Heart left ventricle (tissue), 16 donors: ENCODE measurements at regions not wholly inside any gene's neighbourhood (a gene's known extent, or its start where the extent isn't known, plus 50 kb on each side); places are given as distances from the start of the nearest gene placed in this dataset.
"Not testable (repeated sequence)": the region's sequence is repeated elsewhere in the genome, so short reads cannot be mapped to it uniquely, and the experiment has no call there.

Experiments used
- ATAC-seq, 4 donors: fragments of 200-7000 bp; cut with Tn5 transposase; one replicate each; pipeline ENCODE4 v1.9.1; 2020 to 2022; ENCODE audit warnings: moderate library complexity in 4 of 4, mild to moderate bottlenecking in 3 of 4, moderate number of reproducible peaks in 1 of 4
- DNase-seq, 5 donors: peaks; one replicate each; pipeline ENCODE4 v3.0.0-alpha.2; 2020
- H3K27ac ChIP-seq, 12 donors: fragments of 200-600 bp; sonication (generic) in 4 of 12; one replicate each; pipeline versions ENCODE4 v1.5.0 to v1.8.0; 2016 to 2022; ENCODE audit warnings: mild to moderate bottlenecking in 2 of 12
- H3K27me3 ChIP-seq, 9 donors: fragments of 200-600 bp; sonication (generic) in 2 of 9; one replicate each; pipeline versions ENCODE4 v1.5.1 to v1.8.0; 2016 to 2022; ENCODE audit warnings: mild to moderate bottlenecking in 3 of 9
- H3K36me3 ChIP-seq, 9 donors: fragments of 200-600 bp; sonication (generic) in 2 of 9; one replicate each; pipeline versions ENCODE4 v1.5.0 to v1.8.0; 2018 to 2022; ENCODE audit warnings: mild to moderate bottlenecking in 2 of 9
- H3K4me1 ChIP-seq, 12 donors: fragments of 200-600 bp; sonication (generic) in 4 of 12; one replicate each; pipeline versions ENCODE4 v1.5.0 to v1.8.0; 2016 to 2022; ENCODE audit warnings: mild to moderate bottlenecking in 3 of 12
- H3K4me3 ChIP-seq, 12 donors: fragments of 200-600 bp; sonication (generic) in 4 of 12; one replicate each; pipeline versions ENCODE4 v1.5.0 to v1.8.0; 2017 to 2022; ENCODE audit warnings: mild to moderate bottlenecking in 9 of 12, moderate library complexity in 4 of 12
- H3K9me3 ChIP-seq, 12 donors: fragments of 200-600 bp; sonication (generic) in 4 of 12; one replicate each; pipeline versions ENCODE4 v1.5.0 to v1.8.0; 2016 to 2022; ENCODE audit warnings: mild to moderate bottlenecking in 1 of 12
- POLR2A ChIP-seq, 2 donors: fragments of 450-650 bp; IDR thresholded peaks; one replicate each; pipeline ENCODE4 v1.6.1; 2017; ENCODE audit warnings: antibody characterized with exemption in 2 of 2, mild to moderate bottlenecking in 2 of 2, moderate library complexity in 2 of 2
- WGBS, 4 donors: extraction: QIAGEN DNeasy Blood & Tissue Kit in 2 of 4; methylation state at CpG; one replicate each; pipeline versions ENCODE4 v1.1.5 to v1.1.7; 2013 to 2018; 5-methylcytosine and 5-hydroxymethylcytosine counted together
- intact Hi-C, 10 donors: fragments of 100-400 bp; cut with DNase I; formaldehyde crosslinking; loops; one replicate each; pipeline versions ENCODE4 v1.11.1 to v1.14.2; 2022
- TF ChIP-seq, protein P1 (sequence below), 12 donors: fragments of 200-600 bp; sonication (generic) in 4 of 12; IDR thresholded peaks; one replicate each; pipeline versions ENCODE4 v1.5.0 to v1.8.0; 2018 to 2022; ENCODE audit warnings: antibody characterized with exemption in 12 of 12, mild to moderate bottlenecking in 5 of 12
- donor health status: ischemic (EF 13 %, LVEDD 7.1; RV severe dilation, severe dysfunction).
- donor health status: healthy with polysubstance abuse.
- donor health status: DM: no; HTN: yes; CAD: no.
- donor health status: DM: no; HTN: no; CAD: no.
- donor health status: ischemic (EF 25% LVEDD 6.9; RV normal size, moderate dysfunction).
- donor health status: ischemic (EF 25% LVEDD 5.7; RV mildly dilated, moderate dysfunction).
- donor health status: healthy.
- donor health status: DM: yes; HTN: yes; CAD: no.
- donor health status: ischemic (EF 35%, LVEDD 5.7; RV mildly dilated, moderate dysfunction).
- donor health status: nonischemic (EF 11% LVEDD 7.7; RV severe dilation, severe dysfunction).
- donor health status: DM: yes; HTN: yes; CAD: no.
- donor health status: PGD.
- donor health status: ischemic (EF 29% LVEDD 5.4; RV normal size, mild dysfunction).
- donor health status: nonischemic (EF 23%, LVEDD 6.1; RV moderate dilation, normal function).

DNA sequence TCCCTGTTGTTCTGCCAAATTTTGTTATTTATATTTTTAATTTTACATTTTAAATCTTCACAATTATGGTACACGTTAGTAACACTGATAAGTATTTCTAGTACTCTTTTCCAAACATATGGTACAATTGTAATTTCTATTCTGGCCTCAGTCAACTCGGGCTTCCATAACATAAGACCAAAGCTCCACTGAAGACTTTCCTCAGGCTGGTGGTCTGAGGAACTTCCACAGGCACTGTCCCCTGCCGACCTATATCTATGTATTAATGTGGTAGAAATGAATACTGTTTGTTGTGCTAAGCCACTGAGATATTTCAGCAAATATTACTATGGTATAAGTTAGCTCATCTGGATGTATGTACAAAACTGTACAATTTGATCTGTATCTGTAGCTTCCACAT lies 407.6 kb upstream of the ZNF804A start:
- H3K27me3 ChIP-seq = no peaks in the 10 kb centered on the region
- no peaks in the 10 kb centered on the region for H3K4me1 ChIP-seq
- H3K27ac ChIP-seq = no peak overlapping the region
- no peak overlapping the region for H3K4me3 ChIP-seq
- DNase-seq (no peak), ATAC-seq (no peak)
- WGBS, 4 donors = 69 to 74% (median 71%) methylated on average over 3 of the region's 3 CpGs
- no peak for TF ChIP-seq POLR2A (IDR thresholded peaks at IDR 0.05)
- TF ChIP-seq, protein P1, sequence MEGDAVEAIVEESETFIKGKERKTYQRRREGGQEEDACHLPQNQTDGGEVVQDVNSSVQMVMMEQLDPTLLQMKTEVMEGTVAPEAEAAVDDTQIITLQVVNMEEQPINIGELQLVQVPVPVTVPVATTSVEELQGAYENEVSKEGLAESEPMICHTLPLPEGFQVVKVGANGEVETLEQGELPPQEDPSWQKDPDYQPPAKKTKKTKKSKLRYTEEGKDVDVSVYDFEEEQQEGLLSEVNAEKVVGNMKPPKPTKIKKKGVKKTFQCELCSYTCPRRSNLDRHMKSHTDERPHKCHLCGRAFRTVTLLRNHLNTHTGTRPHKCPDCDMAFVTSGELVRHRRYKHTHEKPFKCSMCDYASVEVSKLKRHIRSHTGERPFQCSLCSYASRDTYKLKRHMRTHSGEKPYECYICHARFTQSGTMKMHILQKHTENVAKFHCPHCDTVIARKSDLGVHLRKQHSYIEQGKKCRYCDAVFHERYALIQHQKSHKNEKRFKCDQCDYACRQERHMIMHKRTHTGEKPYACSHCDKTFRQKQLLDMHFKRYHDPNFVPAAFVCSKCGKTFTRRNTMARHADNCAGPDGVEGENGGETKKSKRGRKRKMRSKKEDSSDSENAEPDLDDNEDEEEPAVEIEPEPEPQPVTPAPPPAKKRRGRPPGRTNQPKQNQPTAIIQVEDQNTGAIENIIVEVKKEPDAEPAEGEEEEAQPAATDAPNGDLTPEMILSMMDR (IDR thresholded peaks at IDR 0.05) = no peak
- H3K36me3 ChIP-seq = no peaks in the 10 kb centered on the region
- no peaks in the 10 kb centered on the region for H3K9me3 ChIP-seq
- intact Hi-C loops = no loop called here

DNA sequence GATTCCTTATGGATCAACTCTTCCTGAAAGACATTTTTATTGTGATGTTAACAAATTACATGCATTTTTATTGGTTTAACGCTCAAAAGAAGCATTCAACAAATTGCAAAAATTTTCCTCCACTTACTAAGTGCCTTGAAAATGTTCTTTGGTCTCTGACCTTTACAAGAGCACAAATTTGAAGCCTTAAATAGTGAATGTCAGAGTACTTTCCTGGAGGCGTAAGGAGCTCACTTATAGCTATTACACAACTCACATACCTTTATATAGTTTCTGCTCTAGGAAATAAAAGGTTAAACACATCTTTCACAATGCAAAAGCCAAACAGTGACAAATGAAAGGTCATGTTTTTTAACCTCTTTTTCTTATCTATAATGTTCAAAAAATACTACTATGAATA lies 405.7 kb upstream of the ZNF804A start:
- H3K27me3 ChIP-seq = no peaks in the 10 kb centered on the region
- ATAC-seq = no peak
- no peak for TF ChIP-seq POLR2A (IDR thresholded peaks at IDR 0.05)
- TF ChIP-seq, protein P1 (IDR thresholded peaks at IDR 0.05) = no peak
- 78 to 86% (median 79%) methylated on average over 2 of the region's 2 CpGs for WGBS, 4 donors
- no peak overlapping the region for H3K27ac ChIP-seq
- no peak for DNase-seq
- intact Hi-C loops = no loop called here
- no peaks in the 10 kb centered on the region for H3K36me3 ChIP-seq
- no peak overlapping the region for H3K4me3 ChIP-seq
- no peaks in the 10 kb centered on the region for H3K9me3 ChIP-seq
- no peaks in the 10 kb centered on the region for H3K4me1 ChIP-seq

DNA sequence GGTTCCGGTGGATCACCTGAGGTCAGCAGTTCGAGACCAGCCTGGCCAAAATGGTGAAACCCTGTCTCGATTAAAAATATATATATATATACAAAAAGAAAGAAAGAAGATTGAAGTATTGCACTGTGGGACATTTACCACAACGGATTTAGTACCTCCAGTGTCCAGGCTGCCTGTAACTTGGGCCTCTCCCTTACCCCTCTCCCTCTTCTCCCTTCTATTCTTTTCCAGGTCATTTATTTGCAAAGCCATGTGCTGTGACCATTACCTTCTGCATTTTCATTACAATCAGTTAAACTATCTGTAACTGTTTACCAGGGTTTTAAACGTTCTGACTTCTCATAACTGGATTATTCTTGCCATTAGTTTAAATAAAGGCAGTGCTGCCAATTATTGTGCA lies 400.9 kb upstream of the ZNF804A start:
- WGBS, 4 donors = 67 to 68% (median 67%) methylated on average over 5 of the region's 5 CpGs

DNA sequence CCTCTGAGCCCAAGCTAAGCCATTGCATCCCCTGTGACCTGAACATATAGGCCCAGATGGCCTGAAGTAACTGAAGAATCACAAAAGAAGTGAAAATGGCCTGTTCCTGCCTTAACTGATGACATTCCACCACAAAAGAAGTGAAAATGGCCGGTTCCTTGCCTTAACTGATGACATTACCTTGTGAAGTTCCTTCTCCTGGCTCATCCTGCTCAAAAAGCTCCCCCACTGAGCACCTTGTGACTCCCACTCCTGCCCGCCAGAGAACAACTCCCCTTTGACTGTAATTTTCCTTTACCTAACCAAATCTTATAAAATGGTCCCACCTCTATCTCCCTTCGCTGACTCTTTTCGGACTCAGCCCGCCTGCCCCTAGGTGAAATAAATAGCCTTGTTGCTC lies 399.5 kb upstream of the ZNF804A start:
- H3K27me3 ChIP-seq, H3K4me1 ChIP-seq, H3K9me3 ChIP-seq, H3K36me3 ChIP-seq, H3K4me3 ChIP-seq, H3K27ac ChIP-seq, intact Hi-C loops, ATAC-seq, DNase-seq: not testable (repeated sequence)
- 78 to 90% (median 82%) methylated on average over 5 of the region's 5 CpGs for WGBS, 4 donors

More for the DNA sequence above, 400.9 kb upstream of the ZNF804A start:
- no peaks in the 10 kb centered on the region for H3K27me3 ChIP-seq
- no peaks in the 10 kb centered on the region for H3K36me3 ChIP-seq
- H3K4me3 ChIP-seq = no peak overlapping the region
- H3K4me1 ChIP-seq = no peaks in the 10 kb centered on the region
- intact Hi-C loops = no loop called here
- ATAC-seq (no peak), DNase-seq (no peak)
- TF ChIP-seq POLR2A (IDR thresholded peaks at IDR 0.05) = no peak
- TF ChIP-seq, protein P1 (IDR thresholded peaks at IDR 0.05) = no peak
- no peak overlapping the region for H3K27ac ChIP-seq
- H3K9me3 ChIP-seq = no peaks in the 10 kb centered on the region

DNA sequence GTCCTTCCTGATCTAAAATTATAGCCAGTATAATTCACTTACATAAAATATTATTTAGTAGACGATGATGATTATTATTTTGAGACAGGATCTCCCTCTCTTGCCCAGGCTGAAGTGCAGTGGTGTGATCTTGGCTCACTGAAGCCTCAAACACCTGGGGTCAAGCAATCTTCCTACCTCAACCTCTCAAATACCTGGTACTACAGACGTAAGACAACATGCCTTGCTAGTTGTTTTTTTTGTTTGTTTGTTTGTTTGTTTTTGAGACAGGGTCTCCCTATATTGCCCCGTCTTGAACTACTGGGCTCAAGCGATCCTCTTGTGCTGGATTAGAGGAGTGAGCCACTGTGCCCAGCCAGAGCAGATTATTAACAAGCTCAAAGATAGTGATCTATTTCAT lies 399.1 kb upstream of the ZNF804A start:
- Histone ChIP-seq H3K4me1 (no peaks in the 10 kb centered on the region), H3K27me3 (no peaks in the 10 kb centered on the region), H3K36me3 (no peaks in the 10 kb centered on the region), H3K27ac (no peak overlapping the region), H3K4me3 (no peak overlapping the region), H3K9me3 (no peaks in the 10 kb centered on the region)
- DNase-seq = no peak
- no peak for TF ChIP-seq POLR2A (IDR thresholded peaks at IDR 0.05)
- TF ChIP-seq, protein P1 (IDR thresholded peaks at IDR 0.05) = no peak
- intact Hi-C loops = no loop called here
- no peak for ATAC-seq
- 85 to 91% (median 86%) methylated on average over 4 of the region's 4 CpGs for WGBS, 4 donors
